Fibroblast of pulmonary artery (primary cell): ENCODE measurements at regions not wholly inside any gene's neighbourhood (a gene's known extent, or its start where the extent isn't known, plus 50 kb on each side); places are given as distances from the start of the nearest gene placed in this dataset.

Experiments used
- DNase-seq: peaks from one replicate; pipeline ENCODE4 v3.0.0-alpha.2; 2010; ENCODE audit warnings: low read depth
- H3K4me3 ChIP-seq: replicated peaks from 2 replicates; pipeline ENCODE4 v1.5.1; 2011; ENCODE audit warnings: low read depth, mild to moderate bottlenecking, control low read depth, low read length, moderate library complexity
- CTCF ChIP-seq: IDR thresholded peaks from 2 replicates; pipeline ENCODE4 v1.5.1; 2011; ENCODE audit warnings: mild to moderate bottlenecking, control low read depth, low read length, inconsistent platforms; ENCODE audit errors: missing control alignments

- no peak overlapping the region for H3K4me3 ChIP-seq
- TF ChIP-seq CTCF = peak; percentile 30
- peak; percentile 72 for DNase-seq
These were observed 363.4 kb downstream of the NUAK1 start for GRCh38 chr12:105775343-105775742.

- DNase-seq = no peak
- no peak overlapping the region for H3K4me3 ChIP-seq
- TF ChIP-seq CTCF = no peak
These were observed 354.5 kb downstream of the NUAK1 start for GRCh38 chr12:105783983-105784947.

- no peak for DNase-seq
- no peak for TF ChIP-seq CTCF
- no peak overlapping the region for H3K4me3 ChIP-seq
These were observed 345.3 kb downstream of the NUAK1 start for GRCh38 chr12:105793421-105793820.

GRCh38 chr12:105798256-105798845 is 340.4 kb downstream of the NUAK1 start:
- TF ChIP-seq CTCF = no peak
- DNase-seq = no peak
- H3K4me3 ChIP-seq = no peak overlapping the region

- TF ChIP-seq CTCF = no peak
- DNase-seq = no peak
- H3K4me3 ChIP-seq = no peak overlapping the region
These were observed 339.7 kb downstream of the NUAK1 start for GRCh38 chr12:105799103-105799502.

- H3K4me3 ChIP-seq = no peak overlapping the region
- no peak for DNase-seq
- TF ChIP-seq CTCF = no peak
These were observed 337.4 kb downstream of the NUAK1 start for GRCh38 chr12:105801351-105801750.

- no peak for TF ChIP-seq CTCF
- H3K4me3 ChIP-seq = no peak overlapping the region
- DNase-seq = peak; percentile 28
These were observed 335.5 kb downstream of the NUAK1 start for GRCh38 chr12:105803292-105803691.
